CMK (cell line): ENCODE measurements at regions not wholly inside any gene's neighbourhood (a gene's known extent, or its start where the extent isn't known, plus 50 kb on each side); places are given as distances from the start of the nearest gene placed in this dataset.
"Not testable (repeated sequence)": the region's sequence is repeated elsewhere in the genome, so short reads cannot be mapped to it uniquely, and the experiment has no call there.

ENCODE experiments used
- DNase-seq: peaks from one replicate; pipeline ENCODE4 v3.0.0-alpha.2; 2010; ENCODE audit warnings: low read depth

- DNase-seq = no peak
Measured at GRCh38 chr13:99700468-99700867, 199.2 kb downstream of the TM9SF2 start.

DNA sequence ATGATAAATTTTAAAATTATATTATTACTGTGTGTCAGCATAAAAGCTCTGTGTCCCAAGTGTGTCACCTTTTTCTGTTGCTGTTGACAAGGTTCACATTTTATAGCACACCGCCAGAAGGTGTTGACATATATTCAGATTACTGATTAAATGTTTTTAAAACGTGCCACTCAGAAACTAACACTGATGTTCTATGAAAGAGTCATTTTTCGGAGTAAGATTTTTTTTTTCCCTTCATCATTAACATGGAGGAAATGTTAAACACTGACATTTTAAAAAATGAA, 197.5 kb downstream of the TM9SF2 start:
- no peak for DNase-seq

DNA sequence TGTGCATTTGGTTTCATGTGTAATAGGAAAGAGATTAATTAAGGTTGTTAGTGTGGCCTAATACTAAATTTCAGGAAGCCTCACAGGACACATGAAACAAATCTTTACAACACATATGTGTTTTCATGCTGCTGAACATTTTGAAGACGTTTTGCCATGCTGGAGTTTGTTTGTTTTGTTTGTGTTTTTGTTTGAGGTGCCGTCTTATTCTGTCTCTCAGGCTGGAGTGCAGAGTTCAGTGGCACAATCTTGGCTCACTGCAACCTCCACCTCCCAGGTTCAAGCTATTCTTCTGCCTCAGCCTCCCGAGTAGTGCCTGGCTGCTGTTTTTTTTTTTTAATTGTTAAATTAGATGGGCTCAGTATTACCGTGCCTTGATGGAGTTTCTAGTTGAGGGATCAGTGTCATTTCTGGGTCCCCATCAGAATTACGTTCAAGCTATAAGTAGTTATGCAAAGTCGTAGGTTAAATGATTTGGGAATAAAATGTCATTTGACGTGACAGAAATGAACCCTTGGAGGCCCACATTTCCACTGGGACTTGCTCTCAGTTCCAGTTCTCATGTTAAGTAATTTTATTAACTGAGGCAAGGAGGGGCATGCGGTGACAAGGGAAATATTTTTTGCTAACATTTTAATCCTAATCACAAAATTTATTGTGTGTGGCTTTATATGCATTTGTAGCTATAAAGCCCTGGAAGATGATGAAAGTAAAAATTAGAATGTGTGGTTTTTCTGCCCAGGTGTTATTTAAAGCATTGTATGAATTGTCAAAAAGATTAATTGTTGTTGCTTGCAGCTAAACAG, 196.9 kb downstream of the TM9SF2 start:
- no peak for DNase-seq

GRCh38 chr13:99695857-99696256, 194.6 kb downstream of the TM9SF2 start:
- no peak for DNase-seq

- DNase-seq = no peak
Measured at GRCh38 chr13:99693852-99694611, 192.8 kb downstream of the TM9SF2 start.

GRCh38 chr13:99693351-99693750, 192.1 kb downstream of the TM9SF2 start:
- no peak for DNase-seq

DNA sequence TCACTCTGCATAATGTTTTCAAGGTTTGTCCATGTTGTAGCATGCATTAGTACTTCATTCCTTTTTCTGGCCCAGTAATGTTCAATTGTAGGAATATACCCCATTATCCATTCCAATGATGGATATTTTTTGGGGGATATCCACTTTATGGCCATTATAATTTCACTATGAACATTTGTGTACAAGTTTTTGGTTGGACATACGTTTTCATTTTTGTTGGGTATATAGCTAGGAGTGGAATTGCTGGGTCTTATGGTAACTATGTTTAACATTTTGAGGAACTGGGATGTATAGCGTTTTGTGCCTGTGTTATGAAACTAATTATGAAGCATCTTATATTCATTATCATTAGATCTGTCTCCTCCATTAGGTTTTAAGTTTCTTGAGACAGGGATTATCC, 191.6 kb downstream of the TM9SF2 start:
- DNase-seq = no peak

GRCh38 chr13:99691552-99691951, 190.3 kb downstream of the TM9SF2 start:
- no peak for DNase-seq

- no peak for DNase-seq
Measured at GRCh38 chr13:99690426-99691174, 189.3 kb downstream of the TM9SF2 start.

DNA sequence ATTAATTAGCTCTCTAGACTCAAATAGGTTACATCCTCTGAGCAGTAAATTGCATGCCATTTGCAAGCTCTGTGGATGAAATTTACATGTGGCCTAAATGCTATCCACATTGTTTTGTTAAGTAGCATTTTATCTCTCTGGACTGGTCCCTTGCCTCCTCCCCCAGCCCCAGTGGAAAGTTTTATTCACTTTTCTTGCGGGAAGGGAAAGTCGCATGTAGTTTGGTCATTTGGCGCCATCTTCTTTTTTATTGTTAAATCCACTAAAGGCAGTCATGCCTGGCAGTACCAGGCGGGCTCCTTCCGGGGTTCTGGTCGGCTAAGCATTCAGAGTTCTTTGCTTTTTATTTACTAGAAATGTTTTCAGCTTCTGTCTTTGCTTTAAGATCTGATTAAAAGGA, 188.7 kb downstream of the TM9SF2 start:
- DNase-seq = no peak

- no peak for DNase-seq
Measured at GRCh38 chr13:99688776-99689175, 187.5 kb downstream of the TM9SF2 start.

GRCh38 chr13:99687723-99688397, 186.6 kb downstream of the TM9SF2 start:
- no peak for DNase-seq

- DNase-seq = no peak
Measured at GRCh38 chr13:99686944-99687411, 185.7 kb downstream of the TM9SF2 start.

GRCh38 chr13:99686157-99686572, 184.9 kb downstream of the TM9SF2 start:
- DNase-seq = no peak

DNA sequence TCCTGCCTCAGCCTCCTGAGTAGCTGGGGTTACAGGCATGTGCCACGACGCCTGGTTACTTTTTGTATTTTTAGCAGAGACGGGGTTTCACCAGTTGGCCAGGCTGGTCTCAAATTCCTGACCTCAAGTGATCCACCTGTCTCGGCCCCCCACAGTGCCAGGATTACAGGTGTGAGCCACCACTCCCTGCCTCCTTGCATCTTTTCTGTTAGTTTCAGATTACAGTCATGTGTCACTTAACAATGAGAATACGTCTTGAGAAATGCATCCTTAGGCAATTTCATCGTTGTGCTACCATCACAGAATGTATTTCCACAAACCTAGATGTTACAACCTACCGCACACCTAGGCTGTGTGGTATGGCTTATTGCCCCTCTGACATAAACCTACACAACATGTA, 180.4 kb downstream of the TM9SF2 start:
- DNase-seq = no peak

DNA sequence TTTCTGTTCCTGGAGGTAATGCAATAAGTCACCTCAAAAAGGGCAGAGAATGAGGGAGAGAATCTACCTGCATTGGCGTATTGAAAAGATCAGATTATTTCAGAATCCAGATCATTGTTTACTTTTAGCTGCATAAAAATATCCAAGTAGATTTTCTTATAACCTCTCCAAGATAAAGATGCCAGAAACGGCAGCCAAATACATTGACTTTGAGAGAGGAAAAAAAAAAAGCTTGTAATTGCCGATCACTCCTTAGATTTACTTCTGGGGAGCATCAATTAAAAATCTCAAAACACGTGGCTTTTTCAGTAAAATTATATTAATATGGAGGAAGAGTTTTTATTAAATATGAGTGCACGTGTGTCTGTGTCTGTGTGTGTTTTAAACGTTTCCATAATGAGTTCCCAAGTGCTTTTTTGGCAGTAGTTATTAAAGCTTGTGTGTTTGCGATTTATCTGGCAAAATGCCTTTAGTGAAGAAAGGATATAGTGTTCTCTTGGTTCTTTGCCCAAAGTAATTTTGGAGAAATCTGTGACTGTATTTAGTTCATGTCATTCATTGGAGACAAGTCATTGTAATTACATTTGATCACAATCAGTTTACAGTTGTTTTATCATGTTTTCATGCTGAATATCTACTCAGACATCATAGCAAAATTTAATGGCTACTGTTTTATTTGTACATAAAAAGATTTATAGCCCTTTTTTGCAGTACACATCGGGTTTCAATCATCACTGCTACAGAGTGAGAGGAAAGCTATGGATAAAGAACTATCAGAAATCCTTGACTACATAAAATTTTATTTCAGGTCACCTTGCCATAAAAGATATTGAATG, 176.1 kb downstream of the TM9SF2 start:
- DNase-seq = no peak

GRCh38 chr13:99671746-99672145, 170.5 kb downstream of the TM9SF2 start:
- DNase-seq = no peak

- DNase-seq = not testable (repeated sequence)
Measured at GRCh38 chr13:99669096-99669495, 167.8 kb downstream of the TM9SF2 start.

DNA sequence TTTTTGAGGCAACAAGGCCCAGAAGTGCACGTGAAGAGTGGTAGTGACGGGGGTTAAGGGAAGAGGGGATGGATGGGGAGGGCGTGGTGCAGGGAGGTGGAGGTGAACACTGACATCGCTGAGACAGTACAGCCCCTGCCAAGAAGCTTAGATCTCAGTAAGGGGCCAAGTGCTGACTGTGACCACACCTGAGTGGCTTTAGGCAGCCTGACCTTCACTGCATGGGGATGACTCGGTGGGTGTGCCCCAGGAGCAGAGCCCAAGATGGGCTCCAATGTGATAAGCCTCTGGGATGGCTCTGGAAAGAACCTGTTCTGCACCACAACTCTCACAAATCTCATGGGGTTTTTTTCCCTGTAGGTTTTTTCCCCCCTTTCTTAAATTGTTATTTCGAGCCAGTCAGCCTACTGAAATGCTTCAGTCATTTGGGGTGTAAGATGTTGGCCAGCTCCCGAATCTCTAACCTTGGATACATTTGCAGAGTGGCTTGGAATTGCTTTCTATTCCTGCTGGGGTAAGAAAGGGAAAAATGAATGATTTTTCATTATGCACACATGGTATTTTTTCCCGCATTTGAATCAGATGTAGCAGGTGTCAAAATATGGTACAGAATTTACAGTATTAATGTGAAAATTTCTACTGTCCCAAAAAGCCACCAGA, 165.0 kb downstream of the TM9SF2 start:
- DNase-seq = no peak

DNA sequence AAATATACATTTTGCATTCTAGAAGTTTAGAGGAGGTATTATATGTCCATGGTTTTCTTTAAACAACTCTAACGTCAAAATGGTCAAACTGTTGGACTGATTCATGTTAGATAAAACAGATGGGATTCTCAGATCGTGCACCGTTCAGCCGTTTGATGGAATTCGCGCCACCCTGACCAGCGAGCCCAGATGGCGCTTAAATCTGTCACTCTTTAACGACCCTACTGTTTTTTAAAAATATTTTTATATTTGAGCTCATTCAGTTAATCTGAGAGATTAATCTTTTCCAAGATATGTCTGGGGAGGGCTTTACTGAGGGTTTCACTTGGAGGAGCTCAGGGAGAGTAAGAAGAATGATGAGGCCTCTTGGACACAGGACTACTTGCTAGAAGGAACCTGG, 164.4 kb downstream of the TM9SF2 start:
- DNase-seq = no peak

- no peak for DNase-seq
Measured at GRCh38 chr13:99663908-99664307, 162.6 kb downstream of the TM9SF2 start.
